ENCODE measurements at regions not wholly inside any gene's neighbourhood (a gene's known extent, or its start where the extent isn't known, plus 50 kb on each side); places are given as distances from the start of the nearest gene placed in this dataset.

DNA sequence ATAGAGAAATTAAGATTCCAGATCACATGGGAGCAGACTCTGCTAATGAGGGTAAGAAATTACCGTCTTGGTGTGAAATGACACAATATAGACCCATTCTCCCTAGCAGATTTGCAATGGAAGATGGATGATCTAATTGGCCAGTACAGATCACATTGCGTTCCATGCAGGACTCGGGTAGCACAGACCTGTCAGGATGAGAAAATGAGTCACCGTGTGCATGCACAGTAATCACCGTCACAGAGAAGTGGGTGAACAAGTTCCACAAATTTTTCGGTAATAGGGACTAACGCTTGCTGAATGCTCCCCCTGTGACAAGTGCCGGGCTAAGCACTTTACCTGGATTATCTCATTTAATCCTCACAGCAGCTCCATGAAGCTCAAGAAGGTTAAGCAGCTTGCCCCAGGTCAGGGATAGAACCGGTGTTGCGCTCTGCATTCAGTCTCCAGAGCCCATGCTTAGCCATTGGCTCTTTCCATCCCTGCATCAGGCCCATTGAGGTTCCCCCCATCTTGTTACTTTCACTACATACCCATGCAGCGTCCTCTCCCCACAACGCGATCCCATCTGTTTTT, 375.6 kb downstream of the FBXW7 start:
- no peak for TF ChIP-seq POLR2A (IDR thresholded peaks at IDR 0.05)
- TF ChIP-seq, protein P1, sequence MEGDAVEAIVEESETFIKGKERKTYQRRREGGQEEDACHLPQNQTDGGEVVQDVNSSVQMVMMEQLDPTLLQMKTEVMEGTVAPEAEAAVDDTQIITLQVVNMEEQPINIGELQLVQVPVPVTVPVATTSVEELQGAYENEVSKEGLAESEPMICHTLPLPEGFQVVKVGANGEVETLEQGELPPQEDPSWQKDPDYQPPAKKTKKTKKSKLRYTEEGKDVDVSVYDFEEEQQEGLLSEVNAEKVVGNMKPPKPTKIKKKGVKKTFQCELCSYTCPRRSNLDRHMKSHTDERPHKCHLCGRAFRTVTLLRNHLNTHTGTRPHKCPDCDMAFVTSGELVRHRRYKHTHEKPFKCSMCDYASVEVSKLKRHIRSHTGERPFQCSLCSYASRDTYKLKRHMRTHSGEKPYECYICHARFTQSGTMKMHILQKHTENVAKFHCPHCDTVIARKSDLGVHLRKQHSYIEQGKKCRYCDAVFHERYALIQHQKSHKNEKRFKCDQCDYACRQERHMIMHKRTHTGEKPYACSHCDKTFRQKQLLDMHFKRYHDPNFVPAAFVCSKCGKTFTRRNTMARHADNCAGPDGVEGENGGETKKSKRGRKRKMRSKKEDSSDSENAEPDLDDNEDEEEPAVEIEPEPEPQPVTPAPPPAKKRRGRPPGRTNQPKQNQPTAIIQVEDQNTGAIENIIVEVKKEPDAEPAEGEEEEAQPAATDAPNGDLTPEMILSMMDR (IDR thresholded peaks at IDR 0.05): no peak
